ENCODE measurements at regions not wholly inside any gene's neighbourhood (a gene's known extent, or its start where the extent isn't known, plus 50 kb on each side); places are given as distances from the start of the nearest gene placed in this dataset.

DNA sequence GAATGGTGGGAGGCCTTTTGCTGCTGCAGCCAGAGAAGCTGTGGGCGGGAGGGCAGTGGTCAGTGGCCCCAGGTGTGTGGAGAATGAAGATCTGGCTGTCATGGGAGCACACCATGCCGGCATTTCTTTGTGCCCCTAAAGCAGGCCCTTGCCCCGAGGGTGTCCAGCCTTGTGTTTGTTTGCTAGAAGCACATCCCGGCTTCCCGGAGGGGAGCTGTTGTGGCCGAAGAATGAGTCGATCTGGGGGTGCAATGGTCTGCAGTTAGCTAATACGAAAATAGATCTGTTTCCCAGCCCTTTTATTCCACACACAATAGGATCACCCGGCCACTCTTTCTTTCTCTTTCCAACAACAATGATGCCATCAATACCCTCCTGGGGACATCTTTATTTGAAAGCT lies 228.8 kb downstream of the CBLN1 start:
- Histone ChIP-seq H2AFZ (ENCODE audit: low read length) (no peak overlapping the region), H4K20me1 (ENCODE audit: insufficient read depth, low read length) (no peaks in the 10 kb centered on the region), H3K9me3 (replicated peaks; ENCODE audit: insufficient read depth, low read length) (no peaks in the 10 kb centered on the region), H3K4me1 (ENCODE audit: low read length) (no peaks in the 10 kb centered on the region), H3K27me3 (replicated peaks; ENCODE audit: insufficient read depth, low read length) (no peaks in the 10 kb centered on the region), H3K4me3 (ENCODE audit: low read length) (no peak overlapping the region), H3K36me3 (replicated peaks; ENCODE audit: insufficient read depth, low read length) (no peaks in the 10 kb centered on the region), H3F3A (ENCODE audit: insufficient read depth, low read length) (no peaks in the 10 kb centered on the region), H3K4me2 (ENCODE audit: low read depth, low read length) (no peak overlapping the region), H3K9me2 (replicated peaks; ENCODE audit: insufficient read depth, low read length) (no peaks in the 10 kb centered on the region), H3K27ac (ENCODE audit: low read length) (no peak overlapping the region), H3K79me2 (ENCODE audit: low read length) (no peaks in the 10 kb centered on the region), H3K9ac (ENCODE audit: low read length) (no peak overlapping the region)
- TF ChIP-seq EZH2 (optimal IDR thresholded peaks at IDR 0.05; ENCODE audit: low read depth, low read length) (no peak), CTCF (IDR thresholded peaks at IDR 0.05; ENCODE audit: low read length) (no peak), EZH2phosphoT487 (IDR thresholded peaks at IDR 0.05; ENCODE audit: low read length) (no peak)
- DNase-seq = no peak

DNA sequence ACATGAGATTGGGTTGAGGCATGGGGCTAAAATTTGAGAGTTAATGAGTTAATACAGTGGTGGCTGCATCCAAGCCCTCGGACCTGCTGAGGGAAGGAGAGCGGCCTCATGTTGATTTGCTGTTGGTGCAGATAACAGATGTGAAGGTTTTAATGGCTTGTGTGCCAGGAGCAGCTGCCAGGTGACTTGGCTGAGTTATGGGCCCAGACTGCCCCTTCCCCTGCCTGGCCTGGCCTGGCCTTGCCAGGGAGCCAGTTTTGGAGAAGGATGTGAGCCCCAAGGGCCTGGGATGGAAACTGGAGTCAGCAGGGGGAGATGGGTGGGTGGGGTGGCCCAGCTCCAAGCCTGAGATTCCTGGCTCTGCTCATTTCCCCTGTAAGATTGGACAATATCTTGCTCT lies 230.1 kb downstream of the CBLN1 start:
- H4K20me1 ChIP-seq (ENCODE audit: insufficient read depth, low read length) = no peaks in the 10 kb centered on the region
- H3K4me3 ChIP-seq (ENCODE audit: low read length) = no peak overlapping the region
- H3K27me3 ChIP-seq (replicated peaks; ENCODE audit: insufficient read depth, low read length) = no peaks in the 10 kb centered on the region
- no peaks in the 10 kb centered on the region for H3K4me1 ChIP-seq (ENCODE audit: low read length)
- no peak for DNase-seq
- no peaks in the 10 kb centered on the region for H3K79me2 ChIP-seq (ENCODE audit: low read length)
- H3K36me3 ChIP-seq (replicated peaks; ENCODE audit: insufficient read depth, low read length) = no peaks in the 10 kb centered on the region
- H3F3A ChIP-seq (ENCODE audit: insufficient read depth, low read length) = no peaks in the 10 kb centered on the region
- TF ChIP-seq CTCF (IDR thresholded peaks at IDR 0.05; ENCODE audit: low read length) = no peak
- no peak for TF ChIP-seq EZH2phosphoT487 (IDR thresholded peaks at IDR 0.05; ENCODE audit: low read length)
- TF ChIP-seq EZH2 (optimal IDR thresholded peaks at IDR 0.05; ENCODE audit: low read depth, low read length) = no peak
- no peak overlapping the region for H2AFZ ChIP-seq (ENCODE audit: low read length)
- no peak overlapping the region for H3K27ac ChIP-seq (ENCODE audit: low read length)
- H3K9ac ChIP-seq (ENCODE audit: low read length) = no peak overlapping the region
- no peaks in the 10 kb centered on the region for H3K9me3 ChIP-seq (replicated peaks; ENCODE audit: insufficient read depth, low read length)
- H3K4me2 ChIP-seq (ENCODE audit: low read depth, low read length) = no peak overlapping the region
- H3K9me2 ChIP-seq (replicated peaks; ENCODE audit: insufficient read depth, low read length) = no peaks in the 10 kb centered on the region

GRCh38 chr16:49050607-49051006 lies 231.0 kb downstream of the CBLN1 start:
- H3K9ac ChIP-seq (ENCODE audit: low read length) = no peak overlapping the region
- TF ChIP-seq EZH2phosphoT487 (IDR thresholded peaks at IDR 0.05; ENCODE audit: low read length) (no peak), EZH2 (optimal IDR thresholded peaks at IDR 0.05; ENCODE audit: low read depth, low read length) (no peak), CTCF (IDR thresholded peaks at IDR 0.05; ENCODE audit: low read length) (no peak)
- H3K36me3 ChIP-seq (replicated peaks; ENCODE audit: insufficient read depth, low read length) = no peaks in the 10 kb centered on the region
- H3K4me2 ChIP-seq (ENCODE audit: low read depth, low read length) = no peak overlapping the region
- no peaks in the 10 kb centered on the region for H3K27me3 ChIP-seq (replicated peaks; ENCODE audit: insufficient read depth, low read length)
- H2AFZ ChIP-seq (ENCODE audit: low read length) = no peak overlapping the region
- no peak for DNase-seq
- H3K9me2 ChIP-seq (replicated peaks; ENCODE audit: insufficient read depth, low read length) = no peaks in the 10 kb centered on the region
- H4K20me1 ChIP-seq (ENCODE audit: insufficient read depth, low read length) = no peaks in the 10 kb centered on the region
- no peaks in the 10 kb centered on the region for H3F3A ChIP-seq (ENCODE audit: insufficient read depth, low read length)
- no peaks in the 10 kb centered on the region for H3K4me1 ChIP-seq (ENCODE audit: low read length)
- H3K79me2 ChIP-seq (ENCODE audit: low read length) = no peaks in the 10 kb centered on the region
- no peaks in the 10 kb centered on the region for H3K9me3 ChIP-seq (replicated peaks; ENCODE audit: insufficient read depth, low read length)
- no peak overlapping the region for H3K4me3 ChIP-seq (ENCODE audit: low read length)
- H3K27ac ChIP-seq (ENCODE audit: low read length) = no peak overlapping the region
